ENCODE measurements at regions not wholly inside any gene's neighbourhood (a gene's known extent, or its start where the extent isn't known, plus 50 kb on each side); places are given as distances from the start of the nearest gene placed in this dataset.

DNA sequence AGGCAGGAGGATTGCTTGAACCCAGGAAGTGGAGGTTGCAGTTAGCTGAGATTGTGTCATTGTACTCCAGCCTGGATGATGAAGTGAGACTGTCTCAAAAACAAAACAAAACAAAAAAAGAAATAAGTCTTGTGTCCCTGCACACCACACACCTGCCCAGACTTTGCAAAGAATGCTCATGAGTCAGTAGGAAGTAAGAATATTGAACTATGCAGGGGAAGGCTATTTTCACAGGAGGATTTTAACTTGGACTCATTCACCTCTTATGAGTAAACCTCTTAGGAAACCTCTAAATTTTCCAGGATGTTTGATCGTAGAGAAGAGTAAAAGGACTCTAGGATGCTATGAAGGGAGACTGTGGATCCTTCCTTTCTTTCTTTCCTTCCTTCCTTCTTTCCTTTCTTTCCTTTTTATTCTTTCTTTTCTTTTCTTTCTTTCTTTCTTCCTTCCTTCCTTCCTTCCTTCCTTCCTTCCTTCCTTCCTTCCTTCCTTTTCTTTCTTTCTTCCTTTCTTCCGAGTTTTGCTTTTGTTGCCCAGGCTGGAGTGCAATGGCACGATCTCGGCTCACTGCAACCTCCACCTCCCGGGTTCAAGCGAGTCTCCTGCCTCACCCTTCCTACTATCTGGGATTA, 96.7 kb upstream of the CLINT1 start:
- TF ChIP-seq, protein P1, sequence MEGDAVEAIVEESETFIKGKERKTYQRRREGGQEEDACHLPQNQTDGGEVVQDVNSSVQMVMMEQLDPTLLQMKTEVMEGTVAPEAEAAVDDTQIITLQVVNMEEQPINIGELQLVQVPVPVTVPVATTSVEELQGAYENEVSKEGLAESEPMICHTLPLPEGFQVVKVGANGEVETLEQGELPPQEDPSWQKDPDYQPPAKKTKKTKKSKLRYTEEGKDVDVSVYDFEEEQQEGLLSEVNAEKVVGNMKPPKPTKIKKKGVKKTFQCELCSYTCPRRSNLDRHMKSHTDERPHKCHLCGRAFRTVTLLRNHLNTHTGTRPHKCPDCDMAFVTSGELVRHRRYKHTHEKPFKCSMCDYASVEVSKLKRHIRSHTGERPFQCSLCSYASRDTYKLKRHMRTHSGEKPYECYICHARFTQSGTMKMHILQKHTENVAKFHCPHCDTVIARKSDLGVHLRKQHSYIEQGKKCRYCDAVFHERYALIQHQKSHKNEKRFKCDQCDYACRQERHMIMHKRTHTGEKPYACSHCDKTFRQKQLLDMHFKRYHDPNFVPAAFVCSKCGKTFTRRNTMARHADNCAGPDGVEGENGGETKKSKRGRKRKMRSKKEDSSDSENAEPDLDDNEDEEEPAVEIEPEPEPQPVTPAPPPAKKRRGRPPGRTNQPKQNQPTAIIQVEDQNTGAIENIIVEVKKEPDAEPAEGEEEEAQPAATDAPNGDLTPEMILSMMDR (conservative IDR thresholded peaks at IDR 0.05): no peak
- TF ChIP-seq EZH2 (IDR thresholded peaks at IDR 0.05; ENCODE audit: low read depth): no peak
